Stimulated activated CD4-positive, alpha-beta T cell treated with anti-CD3 and anti-CD28 coated beads, Interleukin-4, amount 100 ng/mL, for 1 hour (primary cell): ENCODE measurements at regions not wholly inside any gene's neighbourhood (a gene's known extent, or its start where the extent isn't known, plus 50 kb on each side); places are given as distances from the start of the nearest gene placed in this dataset.

ENCODE experiments used
- DNase-seq: peaks from one replicate; pipeline ENCODE4 v3.0.0-alpha.2; 2020

- DNase-seq, result no peak
Observed at GRCh38 chr4:157957905-157958304, 214.9 kb downstream of the GASK1B start.

- DNase-seq, result no peak
Observed at GRCh38 chr4:157942017-157942416, 230.8 kb downstream of the GASK1B start.

DNA sequence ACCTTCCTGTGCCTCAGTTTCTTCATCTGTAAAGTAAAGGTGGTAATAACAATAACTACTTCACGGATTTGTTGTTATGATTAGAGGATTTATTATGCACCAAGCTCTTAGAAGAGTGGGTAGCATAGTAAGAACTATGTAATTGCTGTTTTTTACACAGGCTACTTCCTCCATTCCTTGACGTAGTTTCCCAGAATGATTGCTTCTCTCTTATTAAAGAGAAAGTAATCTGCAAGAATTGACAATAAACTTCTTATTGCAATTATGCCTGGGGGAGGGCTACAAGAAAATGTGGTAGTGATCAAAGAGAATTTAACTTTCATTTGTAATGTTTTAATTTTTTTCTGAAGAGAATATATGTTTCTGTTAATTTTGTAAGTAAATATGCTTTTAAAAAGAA, 238.7 kb downstream of the GASK1B start:
- no peak for DNase-seq

- no peak for DNase-seq
Observed at GRCh38 chr4:157932936-157933335, 239.9 kb downstream of the GASK1B start.

- no peak for DNase-seq
Observed at GRCh38 chr4:157929486-157929885, 243.3 kb downstream of the GASK1B start.

DNA sequence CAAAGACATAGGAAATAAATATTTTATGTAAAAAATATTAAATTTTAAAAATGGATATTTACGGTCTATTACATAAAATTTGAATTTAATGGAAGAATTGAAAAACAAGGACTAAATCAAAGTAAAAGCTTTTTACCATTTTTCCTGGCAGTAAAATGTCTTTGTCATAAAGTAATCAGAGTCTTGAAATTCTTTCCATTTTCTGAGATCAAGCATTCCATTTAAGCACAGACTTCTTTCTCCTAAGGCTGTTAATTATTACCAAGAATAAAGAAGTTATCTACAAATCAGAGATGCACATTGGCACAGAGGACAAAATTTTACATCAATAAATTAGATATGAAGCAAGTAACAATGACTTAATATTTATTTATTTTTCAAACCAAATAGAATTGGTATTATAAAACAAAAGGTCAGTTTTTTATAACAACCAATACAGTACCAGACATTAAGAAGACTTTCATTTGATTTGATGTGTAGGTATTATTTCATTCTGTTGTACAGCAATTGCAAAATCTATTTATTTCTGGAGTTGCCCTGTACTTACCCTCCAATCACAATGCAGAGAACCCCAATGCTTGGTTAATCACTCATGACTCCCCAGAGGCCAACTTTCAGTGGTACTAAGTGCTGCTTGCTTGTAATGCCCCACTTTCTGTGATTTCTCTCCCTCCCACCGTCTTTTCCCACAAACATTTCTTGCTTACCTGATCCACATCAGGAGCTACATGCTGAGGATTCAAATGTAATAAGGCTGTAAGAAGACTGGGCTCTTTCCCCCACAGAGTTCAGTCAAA, 254.6 kb downstream of the GASK1B start:
- DNase-seq, result no peak

GRCh38 chr4:157912212-157912611, 260.6 kb downstream of the GASK1B start:
- DNase-seq, result no peak

DNA sequence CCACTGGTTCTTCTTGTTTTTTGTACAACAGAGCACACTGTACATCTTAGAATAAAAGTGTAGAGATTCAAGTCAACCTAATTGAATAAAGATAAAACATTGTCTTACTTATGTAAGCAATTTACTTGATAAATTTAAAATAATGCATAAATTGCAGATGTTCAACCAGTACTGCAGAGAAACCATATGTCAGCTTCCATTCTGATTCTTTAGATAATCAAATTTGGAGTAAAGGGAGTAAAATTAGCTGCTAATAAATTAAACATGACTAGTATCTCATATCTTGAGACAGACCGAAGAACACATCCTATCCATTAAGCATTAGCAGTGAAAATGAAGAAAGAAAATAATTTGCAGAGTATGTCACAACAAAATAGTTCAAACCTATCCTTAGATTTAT, 261.2 kb downstream of the GASK1B start:
- DNase-seq, result no peak

DNA sequence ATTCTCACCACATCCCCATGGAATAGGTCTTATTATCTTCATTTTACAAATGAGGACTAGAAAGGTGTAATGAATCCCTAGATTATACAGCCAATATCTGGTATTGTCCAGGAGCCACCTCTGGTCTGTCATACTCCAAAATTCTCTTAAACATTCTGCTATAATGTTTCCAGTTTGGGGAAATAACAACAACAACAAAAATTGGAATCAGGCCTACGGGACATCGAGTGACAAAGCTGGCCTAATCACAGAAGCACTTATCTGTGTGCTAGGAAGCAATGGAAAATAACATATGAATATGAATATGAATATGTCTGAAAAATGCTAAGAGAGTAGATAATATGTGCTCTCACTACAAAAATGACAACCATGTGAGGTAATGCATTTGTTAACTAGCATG, 264.1 kb downstream of the GASK1B start:
- DNase-seq, result no peak

DNA sequence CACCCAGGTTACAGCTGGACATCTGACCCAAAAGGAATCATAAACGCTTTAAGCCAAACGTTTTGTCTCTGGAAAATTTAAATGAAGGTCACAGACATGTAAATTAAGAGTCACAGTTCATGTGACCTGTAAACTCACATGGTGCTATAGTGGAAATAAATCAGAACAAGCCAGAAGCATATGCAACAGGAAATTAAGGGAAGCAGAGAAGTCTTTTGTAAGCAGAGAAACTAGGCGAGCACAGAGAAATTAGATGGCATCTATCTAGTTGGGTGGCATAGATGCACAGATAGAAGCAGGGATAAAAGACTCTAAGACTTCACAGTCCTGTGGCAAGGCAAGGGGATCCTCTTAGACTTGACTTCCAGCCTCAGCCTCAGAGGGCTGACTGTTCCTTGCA, 264.8 kb downstream of the GASK1B start:
- DNase-seq, result no peak

GRCh38 chr4:157907226-157907946, 265.4 kb downstream of the GASK1B start:
- DNase-seq, result no peak

- no peak for DNase-seq
Observed at GRCh38 chr4:157898836-157899605, 273.8 kb downstream of the GASK1B start.

GRCh38 chr4:157897855-157898370, 274.9 kb downstream of the GASK1B start:
- DNase-seq, result no peak

- no peak for DNase-seq
Observed at GRCh38 chr4:157896726-157897125, 276.1 kb downstream of the GASK1B start.

DNA sequence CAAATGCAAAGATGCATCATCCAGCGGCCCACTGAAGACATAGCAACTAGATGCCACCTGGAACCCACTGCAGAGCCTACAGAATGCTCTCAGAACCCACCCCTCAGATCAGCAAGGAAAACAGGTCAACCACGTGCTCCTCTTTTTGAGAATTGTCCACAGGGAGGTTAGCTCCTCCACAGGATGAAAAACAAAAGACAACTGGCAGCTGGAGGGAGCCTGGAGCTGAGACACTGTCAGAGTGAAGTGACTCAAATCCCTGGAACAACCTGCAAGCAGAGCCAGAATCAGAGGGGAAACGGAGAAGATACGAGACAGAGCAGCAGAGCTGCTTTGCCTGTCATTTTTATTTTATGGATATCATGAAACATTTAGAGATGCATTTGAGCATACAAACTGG, 277.6 kb downstream of the GASK1B start:
- no peak for DNase-seq

GRCh38 chr4:157889788-157890187, 283.0 kb downstream of the GASK1B start:
- DNase-seq, result no peak

DNA sequence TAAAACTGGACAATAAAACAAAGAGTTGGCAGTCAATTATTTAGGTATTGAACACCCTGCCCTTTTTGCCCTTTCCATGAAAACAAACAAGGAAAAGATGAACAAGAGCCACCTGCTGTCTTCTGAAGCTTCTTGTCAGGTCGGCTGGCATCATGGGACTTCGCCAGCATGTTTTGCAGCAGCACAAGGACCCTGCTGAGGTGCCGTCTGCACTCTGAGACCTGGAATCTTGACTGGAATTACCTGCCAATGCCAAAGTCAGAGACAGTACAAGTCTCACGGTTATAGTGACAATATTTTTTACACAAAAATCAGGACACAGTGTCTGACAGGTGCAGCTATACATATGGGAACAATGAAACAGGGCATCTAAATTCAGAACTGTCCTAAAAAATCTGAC, 284.5 kb downstream of the GASK1B start:
- no peak for DNase-seq

DNA sequence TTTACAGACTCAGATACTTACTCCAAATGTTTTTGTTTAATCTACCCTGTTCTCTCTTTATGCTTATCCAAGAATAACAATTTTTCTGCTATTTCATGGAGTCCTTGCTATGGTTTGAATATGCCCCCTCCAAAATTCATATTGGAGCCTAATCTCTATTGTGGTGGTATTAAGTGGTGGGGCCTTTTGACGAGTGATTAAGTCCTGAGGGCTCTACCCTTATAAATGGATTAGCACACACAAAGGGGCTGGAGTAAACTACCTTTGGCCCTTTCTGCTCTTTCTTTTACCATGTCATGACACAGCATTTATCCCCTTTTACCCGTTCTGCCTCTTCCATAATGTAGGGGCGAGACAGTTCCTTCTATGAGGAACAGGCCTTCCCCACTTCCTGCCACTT, 285.5 kb downstream of the GASK1B start:
- DNase-seq, result no peak

DNA sequence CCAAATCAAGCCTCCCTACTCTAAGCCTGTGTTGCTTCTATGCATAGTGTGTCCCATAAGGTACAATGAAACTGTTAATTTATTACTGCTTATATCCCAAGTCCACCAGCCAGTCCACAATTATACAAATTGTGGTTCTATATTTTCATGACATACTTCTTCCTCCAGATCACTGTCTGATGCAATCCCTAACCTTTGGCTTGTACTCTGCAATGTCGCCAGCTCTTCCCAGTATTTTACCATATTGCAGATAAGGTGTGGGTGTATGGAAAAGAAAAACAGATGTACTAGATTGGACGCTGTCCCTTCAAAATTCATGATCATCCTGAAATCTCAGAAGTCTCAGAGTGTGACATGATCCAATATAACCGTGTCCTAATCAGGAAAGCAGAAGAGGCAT, 286.2 kb downstream of the GASK1B start:
- no peak for DNase-seq

GRCh38 chr4:157885811-157886210, 287.0 kb downstream of the GASK1B start:
- no peak for DNase-seq

GRCh38 chr4:157882901-157883300, 289.9 kb downstream of the GASK1B start:
- no peak for DNase-seq

DNA sequence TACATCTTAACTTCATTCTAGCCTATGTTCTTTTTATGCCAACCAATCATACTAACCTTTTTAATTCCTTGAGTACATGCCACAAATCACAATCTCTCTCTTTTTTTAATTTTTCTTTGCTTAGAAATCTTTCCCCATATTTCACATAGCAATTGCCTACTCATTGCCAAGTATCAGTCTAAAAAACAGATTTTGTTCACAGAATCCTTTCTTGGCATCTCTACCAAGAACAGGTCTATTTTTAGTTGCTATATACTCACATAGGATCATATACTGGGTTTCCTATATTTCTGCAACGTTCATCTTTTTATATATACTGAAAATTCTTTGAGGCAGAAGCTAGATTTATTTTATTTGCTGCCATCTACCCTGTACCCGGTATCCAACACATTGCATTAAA, 292.1 kb downstream of the GASK1B start:
- DNase-seq, result no peak

GRCh38 chr4:157854819-157855218, 318.0 kb downstream of the GASK1B start:
- no peak for DNase-seq

DNA sequence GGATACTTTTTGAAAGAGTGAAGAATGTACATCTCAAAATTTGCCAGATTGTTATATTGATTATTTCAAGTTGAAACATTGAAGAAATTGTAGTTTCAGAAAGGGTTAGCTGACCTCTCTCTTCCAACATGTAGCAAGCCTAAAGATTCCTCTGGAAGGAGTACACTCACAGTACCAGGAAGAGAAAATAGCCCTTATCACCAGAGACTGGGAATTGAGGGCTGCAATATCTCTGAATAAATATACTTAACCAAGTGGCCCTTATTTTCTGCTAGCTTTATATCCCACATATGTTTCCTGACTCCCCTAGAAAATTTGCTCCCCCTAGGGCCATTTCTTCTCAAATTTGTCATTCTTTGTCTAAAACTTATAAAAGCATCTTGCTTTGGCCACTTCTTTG, 332.2 kb downstream of the GASK1B start:
- DNase-seq, result no peak
